ENCODE measurements at regions not wholly inside any gene's neighbourhood (a gene's known extent, or its start where the extent isn't known, plus 50 kb on each side); places are given as distances from the start of the nearest gene placed in this dataset.

- TF ChIP-seq, protein P1, sequence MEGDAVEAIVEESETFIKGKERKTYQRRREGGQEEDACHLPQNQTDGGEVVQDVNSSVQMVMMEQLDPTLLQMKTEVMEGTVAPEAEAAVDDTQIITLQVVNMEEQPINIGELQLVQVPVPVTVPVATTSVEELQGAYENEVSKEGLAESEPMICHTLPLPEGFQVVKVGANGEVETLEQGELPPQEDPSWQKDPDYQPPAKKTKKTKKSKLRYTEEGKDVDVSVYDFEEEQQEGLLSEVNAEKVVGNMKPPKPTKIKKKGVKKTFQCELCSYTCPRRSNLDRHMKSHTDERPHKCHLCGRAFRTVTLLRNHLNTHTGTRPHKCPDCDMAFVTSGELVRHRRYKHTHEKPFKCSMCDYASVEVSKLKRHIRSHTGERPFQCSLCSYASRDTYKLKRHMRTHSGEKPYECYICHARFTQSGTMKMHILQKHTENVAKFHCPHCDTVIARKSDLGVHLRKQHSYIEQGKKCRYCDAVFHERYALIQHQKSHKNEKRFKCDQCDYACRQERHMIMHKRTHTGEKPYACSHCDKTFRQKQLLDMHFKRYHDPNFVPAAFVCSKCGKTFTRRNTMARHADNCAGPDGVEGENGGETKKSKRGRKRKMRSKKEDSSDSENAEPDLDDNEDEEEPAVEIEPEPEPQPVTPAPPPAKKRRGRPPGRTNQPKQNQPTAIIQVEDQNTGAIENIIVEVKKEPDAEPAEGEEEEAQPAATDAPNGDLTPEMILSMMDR (IDR thresholded peaks at IDR 0.05), result no peak
- no peak for TF ChIP-seq POLR2A (IDR thresholded peaks at IDR 0.05)
Observed at GRCh38 chr18:79604913-79605880, 74.4 kb upstream of the CTDP1 start.
